Neural progenitor cell (in vitro differentiated cells): ENCODE measurements at regions not wholly inside any gene's neighbourhood (a gene's known extent, or its start where the extent isn't known, plus 50 kb on each side); places are given as distances from the start of the nearest gene placed in this dataset.

Experiments
- DNase-seq: peaks from one replicate; pipeline ENCODE4 v3.0.0-alpha.2; 2016; ENCODE audit warnings: low spot score
- H2AFZ ChIP-seq: fragments of 200-600 bp; sonication (generic); replicated peaks from 2 replicates; pipeline ENCODE4 v1.6.1; 2016; ENCODE audit warnings: antibody characterized with exemption
- H3F3A ChIP-seq: fragments of 200-600 bp; sonication (generic); 2 replicates; pipeline ENCODE4 v1.6.1; 2016; ENCODE audit warnings: antibody characterized with exemption, low read depth
- H3K27ac ChIP-seq: fragments of 200-600 bp; sonication (generic); 2 replicates; pipeline ENCODE4 v1.5.1; 2016; ENCODE audit warnings: mild to moderate bottlenecking
- H3K27me3 ChIP-seq: fragments of 200-600 bp; sonication (generic); 2 replicates; pipeline ENCODE4 v1.6.1; 2016; ENCODE audit warnings: mild to moderate bottlenecking, moderate library complexity
- H3K36me3 ChIP-seq: fragments of 200-600 bp; sonication (generic); 2 replicates; pipeline ENCODE4 v1.5.1; 2016
- H3K4me1 ChIP-seq: fragments of 200-600 bp; sonication (generic); 2 replicates; pipeline ENCODE4 v1.6.1; 2016; ENCODE audit warnings: mixed run types
- H3K4me2 ChIP-seq: fragments of 200-600 bp; sonication (generic); 2 replicates; pipeline ENCODE4 v1.6.1; 2016
- H3K4me3 ChIP-seq: fragments of 200-600 bp; sonication (generic); 2 replicates; pipeline ENCODE4 v1.5.1; 2016
- H3K79me2 ChIP-seq: fragments of 200-600 bp; sonication (generic); 2 replicates; pipeline ENCODE4 v1.6.1; 2016; ENCODE audit warnings: low read depth
- H3K9ac ChIP-seq: fragments of 200-600 bp; sonication (generic); 2 replicates; pipeline ENCODE4 v1.6.1; 2016
- H3K9me3 ChIP-seq: fragments of 200-600 bp; sonication (generic); 2 replicates; pipeline ENCODE4 v1.5.1; 2016; ENCODE audit warnings: low read depth
- H4K20me1 ChIP-seq: fragments of 200-600 bp; sonication (generic); 2 replicates; pipeline ENCODE4 v1.6.1; 2016; ENCODE audit warnings: low read depth
- H3K27ac Mint-ChIP-seq: 3 replicates; pipeline ENCODE4 v1.8.0; 2021; ENCODE audit warnings: mixed read lengths
- H3K27me3 Mint-ChIP-seq: 2 replicates; pipeline ENCODE4 v1.8.0; 2022; ENCODE audit warnings: low read depth, mild to moderate bottlenecking, inconsistent platforms, moderate library complexity, mixed read lengths; ENCODE audit not compliant: insufficient read depth
- H3K36me3 Mint-ChIP-seq: 3 replicates; pipeline ENCODE4 v1.8.0; 2021; ENCODE audit warnings: mixed read lengths
- H3K4me1 Mint-ChIP-seq: 3 replicates; pipeline ENCODE4 v1.8.0; 2021; ENCODE audit warnings: mixed read lengths
- H3K4me3 Mint-ChIP-seq: 3 replicates; pipeline ENCODE4 v1.8.0; 2021; ENCODE audit warnings: mild to moderate bottlenecking, moderate library complexity, mixed read lengths
- H3K9me3 Mint-ChIP-seq: 3 replicates; pipeline ENCODE4 v1.8.0; 2020; ENCODE audit warnings: mixed read lengths
- EZH2 ChIP-seq: fragments of 200-600 bp; sonication (generic); IDR thresholded peaks from 2 replicates; pipeline ENCODE4 v1.6.1; 2017; ENCODE audit warnings: antibody characterized with exemption, mild to moderate bottlenecking, moderate library complexity
- EZH2phosphoT487 ChIP-seq: fragments of 200-600 bp; sonication (generic); IDR thresholded peaks from 2 replicates; pipeline ENCODE4 v1.6.1; 2017; ENCODE audit warnings: antibody characterized with exemption
- TF ChIP-seq, protein P1 (sequence below): fragments of 200-600 bp; sonication (generic); IDR thresholded peaks from 2 replicates; pipeline ENCODE4 v1.5.1; 2017; ENCODE audit warnings: antibody characterized with exemption, mild to moderate bottlenecking

DNA sequence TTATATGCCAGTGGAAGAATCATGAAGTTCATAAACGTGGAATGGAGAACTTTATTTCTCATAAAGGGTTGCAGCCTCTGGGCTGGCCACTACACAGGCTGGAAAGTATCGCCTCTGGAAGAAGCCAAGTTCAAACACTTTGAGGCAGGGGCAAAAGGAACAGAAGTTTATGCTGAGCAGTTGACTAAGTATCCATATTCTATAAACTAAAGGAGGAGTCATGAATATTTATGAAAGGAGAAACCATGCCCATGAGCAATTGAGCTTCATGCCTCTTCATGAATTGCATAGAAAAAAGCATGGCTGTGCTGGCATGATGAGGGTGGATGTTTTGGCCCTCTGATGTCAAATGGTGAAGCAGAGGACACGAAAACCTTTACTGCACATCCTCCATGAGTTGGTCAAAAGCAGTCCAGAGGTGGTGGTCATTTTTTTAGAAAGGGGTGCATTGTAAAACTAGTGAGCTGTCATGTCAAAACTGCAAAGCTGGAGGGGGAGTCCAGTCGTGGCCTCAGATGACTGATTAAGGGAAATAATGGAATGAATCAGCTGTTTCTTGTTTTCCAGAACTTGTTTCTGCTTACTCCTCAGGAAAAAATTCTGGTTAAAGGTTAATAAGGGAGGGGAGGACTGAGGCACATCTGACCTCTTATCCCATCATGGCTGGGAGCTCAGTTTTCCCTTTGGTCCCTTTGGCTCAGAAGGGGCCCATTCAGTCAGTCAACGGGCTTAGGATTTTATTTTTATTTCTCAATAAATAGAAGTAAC is 276.7 kb downstream of the CHL1 start:
- Mint-ChIP-seq H3K27me3 (peaks cover 5% of the 10 kb centered on the region), H3K9me3 (peaks cover 30% of the 10 kb centered on the region), H3K27ac (peak overlapping the region; percentile 74), H3K36me3 (peaks cover 1% of the 10 kb centered on the region), H3K4me3 (no peak overlapping the region), H3K4me1 (no peaks in the 10 kb centered on the region)
- Histone ChIP-seq H3K36me3 (no peaks in the 10 kb centered on the region), H3F3A (no peaks in the 10 kb centered on the region), H4K20me1 (no peaks in the 10 kb centered on the region), H3K4me1 (no peaks in the 10 kb centered on the region), H3K79me2 (no peaks in the 10 kb centered on the region), H3K9ac (no peak overlapping the region), H3K4me2 (no peak overlapping the region), H3K4me3 (no peak overlapping the region), H3K27me3 (no peaks in the 10 kb centered on the region), H3K27ac (no peak overlapping the region), H3K9me3 (no peaks in the 10 kb centered on the region), H2AFZ (no peak overlapping the region)
- no peak for DNase-seq
- no peak for TF ChIP-seq EZH2
- no peak for TF ChIP-seq EZH2phosphoT487
- TF ChIP-seq, protein P1, sequence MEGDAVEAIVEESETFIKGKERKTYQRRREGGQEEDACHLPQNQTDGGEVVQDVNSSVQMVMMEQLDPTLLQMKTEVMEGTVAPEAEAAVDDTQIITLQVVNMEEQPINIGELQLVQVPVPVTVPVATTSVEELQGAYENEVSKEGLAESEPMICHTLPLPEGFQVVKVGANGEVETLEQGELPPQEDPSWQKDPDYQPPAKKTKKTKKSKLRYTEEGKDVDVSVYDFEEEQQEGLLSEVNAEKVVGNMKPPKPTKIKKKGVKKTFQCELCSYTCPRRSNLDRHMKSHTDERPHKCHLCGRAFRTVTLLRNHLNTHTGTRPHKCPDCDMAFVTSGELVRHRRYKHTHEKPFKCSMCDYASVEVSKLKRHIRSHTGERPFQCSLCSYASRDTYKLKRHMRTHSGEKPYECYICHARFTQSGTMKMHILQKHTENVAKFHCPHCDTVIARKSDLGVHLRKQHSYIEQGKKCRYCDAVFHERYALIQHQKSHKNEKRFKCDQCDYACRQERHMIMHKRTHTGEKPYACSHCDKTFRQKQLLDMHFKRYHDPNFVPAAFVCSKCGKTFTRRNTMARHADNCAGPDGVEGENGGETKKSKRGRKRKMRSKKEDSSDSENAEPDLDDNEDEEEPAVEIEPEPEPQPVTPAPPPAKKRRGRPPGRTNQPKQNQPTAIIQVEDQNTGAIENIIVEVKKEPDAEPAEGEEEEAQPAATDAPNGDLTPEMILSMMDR, result no peak

DNA sequence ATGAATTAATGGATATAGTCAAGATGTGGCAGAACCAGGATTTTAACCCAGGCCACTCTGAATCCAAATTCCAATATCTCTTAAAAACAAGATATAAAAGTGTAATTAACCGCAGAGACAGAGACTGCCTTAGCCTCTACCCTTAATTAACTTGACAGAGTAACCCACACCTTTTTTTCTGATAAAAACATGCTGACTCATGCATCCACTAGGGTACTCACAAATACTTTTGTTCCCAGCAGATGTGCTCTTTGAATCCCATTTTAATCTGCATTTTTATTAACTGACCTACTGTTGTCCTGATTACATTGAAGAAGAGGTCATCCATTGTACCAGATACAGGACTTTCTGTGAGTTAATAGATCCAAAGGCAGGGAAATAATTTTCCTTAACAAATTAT is 278.3 kb downstream of the CHL1 start:
- H3K36me3 ChIP-seq, result no peaks in the 10 kb centered on the region
- no peaks in the 10 kb centered on the region for H3F3A ChIP-seq
- H4K20me1 ChIP-seq, result no peaks in the 10 kb centered on the region
- H3K27ac ChIP-seq, result no peak overlapping the region
- H3K9me3 ChIP-seq, result peaks cover 5% of the 10 kb centered on the region
- no peak for DNase-seq
- no peak overlapping the region for H3K9ac ChIP-seq
- peaks cover 35% of the 10 kb centered on the region for H3K9me3 Mint-ChIP-seq
- no peak overlapping the region for H3K4me2 ChIP-seq
- H3K79me2 ChIP-seq, result no peaks in the 10 kb centered on the region
- no peak overlapping the region for H3K27ac Mint-ChIP-seq
- no peaks in the 10 kb centered on the region for H3K27me3 ChIP-seq
- H2AFZ ChIP-seq, result no peak overlapping the region
- H3K4me1 Mint-ChIP-seq, result no peaks in the 10 kb centered on the region
- peaks cover 6% of the 10 kb centered on the region for H3K27me3 Mint-ChIP-seq
- peaks cover 1% of the 10 kb centered on the region for H3K36me3 Mint-ChIP-seq
- no peak for TF ChIP-seq EZH2
- TF ChIP-seq, protein P1, result no peak
- TF ChIP-seq EZH2phosphoT487, result no peak
- no peak overlapping the region for H3K4me3 Mint-ChIP-seq
- H3K4me3 ChIP-seq, result no peak overlapping the region
- H3K4me1 ChIP-seq, result no peaks in the 10 kb centered on the region

DNA sequence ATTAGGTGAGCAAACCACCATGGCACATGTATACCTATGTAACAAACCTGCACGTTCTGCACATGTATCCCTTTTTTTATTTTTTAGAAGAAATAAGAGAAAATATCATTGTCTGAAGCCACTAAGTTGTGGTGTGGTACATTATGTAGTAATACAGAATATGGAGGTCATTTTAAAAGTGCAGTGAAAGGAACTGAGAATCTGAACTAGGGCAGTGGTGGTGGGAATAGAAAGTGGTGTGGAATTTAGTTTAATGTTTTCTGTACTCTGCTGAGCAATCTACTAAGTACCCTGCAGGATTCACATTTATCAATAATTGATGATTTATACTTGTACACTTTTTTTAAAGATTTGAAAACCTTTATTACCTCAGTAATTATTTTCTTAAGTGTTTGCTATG is 283.5 kb downstream of the CHL1 start:
- H3K79me2 ChIP-seq, result no peaks in the 10 kb centered on the region
- no peaks in the 10 kb centered on the region for H3K36me3 ChIP-seq
- H3K27me3 Mint-ChIP-seq, result peaks cover 2% of the 10 kb centered on the region
- H3K27me3 ChIP-seq, result no peaks in the 10 kb centered on the region
- H3K9me3 Mint-ChIP-seq, result peaks cover 19% of the 10 kb centered on the region
- no peaks in the 10 kb centered on the region for H4K20me1 ChIP-seq
- H3K4me3 Mint-ChIP-seq, result no peak overlapping the region
- no peaks in the 10 kb centered on the region for H3F3A ChIP-seq
- no peak overlapping the region for H3K27ac ChIP-seq
- TF ChIP-seq EZH2 (no peak), EZH2phosphoT487 (no peak)
- TF ChIP-seq, protein P1, result no peak
- H3K4me3 ChIP-seq, result no peak overlapping the region
- H3K9ac ChIP-seq, result no peak overlapping the region
- no peaks in the 10 kb centered on the region for H3K36me3 Mint-ChIP-seq
- peaks cover 5% of the 10 kb centered on the region for H3K9me3 ChIP-seq
- no peak overlapping the region for H2AFZ ChIP-seq
- no peaks in the 10 kb centered on the region for H3K4me1 ChIP-seq
- peaks cover 7% of the 10 kb centered on the region for H3K4me1 Mint-ChIP-seq
- H3K27ac Mint-ChIP-seq, result no peak overlapping the region
- DNase-seq, result no peak
- no peak overlapping the region for H3K4me2 ChIP-seq
